Heart left ventricle (tissue), 16 donors: ENCODE measurements at regions not wholly inside any gene's neighbourhood (a gene's known extent, or its start where the extent isn't known, plus 50 kb on each side); places are given as distances from the start of the nearest gene placed in this dataset.
A peak's percentile ranks its signal among the peaks of the same experiment; 100 is the strongest.

Experiments used
- ATAC-seq, 4 donors: fragments of 200-7000 bp; cut with Tn5 transposase; one replicate each; pipeline ENCODE4 v1.9.1; 2020 to 2022; ENCODE audit warnings: moderate library complexity in 4 of 4, mild to moderate bottlenecking in 3 of 4, moderate number of reproducible peaks in 1 of 4
- DNase-seq, 5 donors: peaks; one replicate each; pipeline ENCODE4 v3.0.0-alpha.2; 2020
- H3K27ac ChIP-seq, 12 donors: fragments of 200-600 bp; sonication (generic) in 4 of 12; one replicate each; pipeline versions ENCODE4 v1.5.0 to v1.8.0; 2016 to 2022; ENCODE audit warnings: mild to moderate bottlenecking in 2 of 12
- H3K27me3 ChIP-seq, 9 donors: fragments of 200-600 bp; sonication (generic) in 2 of 9; one replicate each; pipeline versions ENCODE4 v1.5.1 to v1.8.0; 2016 to 2022; ENCODE audit warnings: mild to moderate bottlenecking in 3 of 9
- H3K36me3 ChIP-seq, 9 donors: fragments of 200-600 bp; sonication (generic) in 2 of 9; one replicate each; pipeline versions ENCODE4 v1.5.0 to v1.8.0; 2018 to 2022; ENCODE audit warnings: mild to moderate bottlenecking in 2 of 9
- H3K4me1 ChIP-seq, 12 donors: fragments of 200-600 bp; sonication (generic) in 4 of 12; one replicate each; pipeline versions ENCODE4 v1.5.0 to v1.8.0; 2016 to 2022; ENCODE audit warnings: mild to moderate bottlenecking in 3 of 12
- H3K4me3 ChIP-seq, 12 donors: fragments of 200-600 bp; sonication (generic) in 4 of 12; one replicate each; pipeline versions ENCODE4 v1.5.0 to v1.8.0; 2017 to 2022; ENCODE audit warnings: mild to moderate bottlenecking in 9 of 12, moderate library complexity in 4 of 12
- H3K9me3 ChIP-seq, 12 donors: fragments of 200-600 bp; sonication (generic) in 4 of 12; one replicate each; pipeline versions ENCODE4 v1.5.0 to v1.8.0; 2016 to 2022; ENCODE audit warnings: mild to moderate bottlenecking in 1 of 12
- CTCF ChIP-seq, 12 donors: fragments of 200-600 bp; sonication (generic) in 4 of 12; IDR thresholded peaks; one replicate each; pipeline versions ENCODE4 v1.5.0 to v1.8.0; 2018 to 2022; ENCODE audit warnings: antibody characterized with exemption in 12 of 12, mild to moderate bottlenecking in 5 of 12
- POLR2A ChIP-seq, 2 donors: fragments of 450-650 bp; IDR thresholded peaks; one replicate each; pipeline ENCODE4 v1.6.1; 2017; ENCODE audit warnings: antibody characterized with exemption in 2 of 2, mild to moderate bottlenecking in 2 of 2, moderate library complexity in 2 of 2
- WGBS, 4 donors: extraction: QIAGEN DNeasy Blood & Tissue Kit in 2 of 4; methylation state at CpG; one replicate each; pipeline versions ENCODE4 v1.1.5 to v1.1.7; 2013 to 2018; 5-methylcytosine and 5-hydroxymethylcytosine counted together
- intact Hi-C, 10 donors: fragments of 100-400 bp; cut with DNase I; formaldehyde crosslinking; loops; one replicate each; pipeline versions ENCODE4 v1.11.1 to v1.14.2; 2022
- donor health status: ischemic (EF 13 %, LVEDD 7.1; RV severe dilation, severe dysfunction).
- donor health status: healthy with polysubstance abuse.
- donor health status: DM: no; HTN: yes; CAD: no.
- donor health status: DM: no; HTN: no; CAD: no.
- donor health status: ischemic (EF 25% LVEDD 6.9; RV normal size, moderate dysfunction).
- donor health status: ischemic (EF 25% LVEDD 5.7; RV mildly dilated, moderate dysfunction).
- donor health status: healthy.
- donor health status: DM: yes; HTN: yes; CAD: no.
- donor health status: ischemic (EF 35%, LVEDD 5.7; RV mildly dilated, moderate dysfunction).
- donor health status: nonischemic (EF 11% LVEDD 7.7; RV severe dilation, severe dysfunction).
- donor health status: DM: yes; HTN: yes; CAD: no.
- donor health status: PGD.
- donor health status: ischemic (EF 29% LVEDD 5.4; RV normal size, mild dysfunction).
- donor health status: nonischemic (EF 23%, LVEDD 6.1; RV moderate dilation, normal function).

GRCh38 chr12:45655186-45655585 is 74.3 kb upstream of the ARID2 start:
- H3K4me3 ChIP-seq = no peak overlapping the region
- H3K4me1 ChIP-seq = peaks cover 0 to 7% (median 0%) of the 10 kb centered on the region in 12 donors
- ATAC-seq (no peak), DNase-seq (no peak)
- intact Hi-C loops = no loop called here
- H3K27me3 ChIP-seq = no peaks in the 10 kb centered on the region
- TF ChIP-seq POLR2A (IDR thresholded peaks at IDR 0.05) = no peak
- TF ChIP-seq CTCF (IDR thresholded peaks at IDR 0.05) = peak in 1 of 12 donors; percentile 10
- H3K36me3 ChIP-seq = no peaks in the 10 kb centered on the region
- no peak overlapping the region for H3K27ac ChIP-seq
- WGBS, 4 donors = 70 to 78% (median 75%) methylated on average over 5 of the region's 5 CpGs
- no peaks in the 10 kb centered on the region for H3K9me3 ChIP-seq

- Histone ChIP-seq H3K4me3 (no peak overlapping the region), H3K9me3 (no peaks in the 10 kb centered on the region), H3K36me3 (no peaks in the 10 kb centered on the region), H3K4me1 (peaks cover 0 to 12% (median 0%) of the 10 kb centered on the region in 12 donors), H3K27me3 (no peaks in the 10 kb centered on the region), H3K27ac (no peak overlapping the region)
- no peak for ATAC-seq
- intact Hi-C loops = no loop called here
- WGBS, 4 donors = 90 to 96% (median 94%) methylated on average over 2 of the region's 2 CpGs
- no peak for DNase-seq
- TF ChIP-seq CTCF (IDR thresholded peaks at IDR 0.05) (no peak), POLR2A (IDR thresholded peaks at IDR 0.05) (no peak)
These were observed 73.8 kb upstream of the ARID2 start for GRCh38 chr12:45655743-45656142.

- Histone ChIP-seq H3K4me1 (peaks cover 0 to 14% (median 0%) of the 10 kb centered on the region in 12 donors), H3K4me3 (no peak overlapping the region)
- WGBS, 4 donors = 79 to 84% (median 80%) methylated on average over 4 of the region's 4 CpGs
These were observed 71.5 kb upstream of the ARID2 start for GRCh38 chr12:45658020-45658419.

GRCh38 chr12:45660330-45660729 is 69.2 kb upstream of the ARID2 start:
- ATAC-seq (peak in 3 of 4 donors; percentile 74 to 92 (median 79)), DNase-seq (peak in 4 of 5 donors; percentile 18 to 75 (median 34))
- Histone ChIP-seq H3K36me3 (no peaks in the 10 kb centered on the region), H3K4me1 (peaks cover 0 to 21% (median 0%) of the 10 kb centered on the region in 12 donors), H3K9me3 (no peaks in the 10 kb centered on the region), H3K27me3 (no peaks in the 10 kb centered on the region), H3K27ac (no peak overlapping the region), H3K4me3 (no peak overlapping the region)
- WGBS, 4 donors = 34 to 46% (median 39%) methylated on average over 2 of the region's 2 CpGs
- intact Hi-C loops = no loop called here
- TF ChIP-seq POLR2A (IDR thresholded peaks at IDR 0.05) (no peak), CTCF (IDR thresholded peaks at IDR 0.05) (no peak)

More at GRCh38 chr12:45658020-45658419, 71.5 kb upstream of the ARID2 start:
- Histone ChIP-seq H3K9me3 (no peaks in the 10 kb centered on the region), H3K27ac (no peak overlapping the region), H3K36me3 (no peaks in the 10 kb centered on the region), H3K27me3 (no peaks in the 10 kb centered on the region)
- TF ChIP-seq POLR2A (IDR thresholded peaks at IDR 0.05) (no peak), CTCF (IDR thresholded peaks at IDR 0.05) (no peak)
- DNase-seq = no peak
- intact Hi-C loops = no loop called here
- ATAC-seq = no peak
